Panc1 (cell line): ENCODE measurements at regions not wholly inside any gene's neighbourhood (a gene's known extent, or its start where the extent isn't known, plus 50 kb on each side); places are given as distances from the start of the nearest gene placed in this dataset.

Experiments
- POLR2AphosphoS5 ChIP-seq: IDR thresholded peaks from 2 replicates; pipeline ENCODE4 v1.6.1; 2012; ENCODE audit warnings: mild to moderate bottlenecking, low read depth, low read length, moderate library complexity
- REST ChIP-seq, 2 experiments: IDR thresholded peaks; 2 replicates each; pipeline ENCODE4 v1.6.1; 2011 to 2012; ENCODE audit warnings: low read depth in 2 of 2, control low read depth in 1 of 2, low read length in 1 of 2, mild to moderate bottlenecking in 1 of 2, moderate library complexity in 1 of 2; ENCODE audit not compliant: insufficient read depth in 1 of 2
- SIN3A ChIP-seq: IDR thresholded peaks from 2 replicates; pipeline ENCODE4 v1.6.1; 2012; ENCODE audit warnings: low read depth, mild to moderate bottlenecking, low read length, moderate library complexity, borderline replicate concordance; ENCODE audit not compliant: insufficient read depth
- TF ChIP-seq, protein P1 (sequence below): fragments of 450-650 bp; IDR thresholded peaks from 2 replicates; pipeline ENCODE4 v1.5.1; 2017; ENCODE audit warnings: mild to moderate bottlenecking

DNA sequence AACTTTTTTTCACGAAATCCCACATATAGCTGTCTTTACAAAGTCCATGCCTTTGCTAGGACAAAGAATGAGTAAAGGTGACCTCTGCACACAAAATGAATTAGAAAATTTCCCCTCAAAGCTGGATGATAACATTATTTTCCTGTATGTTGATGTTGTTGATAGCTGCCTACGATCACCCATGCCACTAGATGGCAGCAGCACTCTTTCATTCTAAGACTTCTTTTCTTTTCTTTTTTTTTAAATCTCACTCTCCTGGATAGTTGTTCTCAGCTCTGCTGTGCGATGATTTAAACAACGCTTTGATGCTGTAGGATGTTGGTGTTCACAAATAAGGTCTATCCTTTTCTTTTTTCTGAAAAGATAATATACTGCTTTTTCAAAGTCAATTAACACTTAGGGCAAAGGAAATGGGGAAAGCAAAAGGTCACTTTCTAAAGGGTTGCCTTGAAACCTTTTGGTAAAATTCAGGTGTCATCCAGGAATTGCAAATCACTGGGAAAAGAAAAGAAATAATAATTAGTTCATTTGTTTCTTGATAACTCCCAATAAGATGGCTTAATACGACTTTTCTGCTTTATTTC, 266.8 kb downstream of the C4orf33 start:
- TF ChIP-seq, protein P1, sequence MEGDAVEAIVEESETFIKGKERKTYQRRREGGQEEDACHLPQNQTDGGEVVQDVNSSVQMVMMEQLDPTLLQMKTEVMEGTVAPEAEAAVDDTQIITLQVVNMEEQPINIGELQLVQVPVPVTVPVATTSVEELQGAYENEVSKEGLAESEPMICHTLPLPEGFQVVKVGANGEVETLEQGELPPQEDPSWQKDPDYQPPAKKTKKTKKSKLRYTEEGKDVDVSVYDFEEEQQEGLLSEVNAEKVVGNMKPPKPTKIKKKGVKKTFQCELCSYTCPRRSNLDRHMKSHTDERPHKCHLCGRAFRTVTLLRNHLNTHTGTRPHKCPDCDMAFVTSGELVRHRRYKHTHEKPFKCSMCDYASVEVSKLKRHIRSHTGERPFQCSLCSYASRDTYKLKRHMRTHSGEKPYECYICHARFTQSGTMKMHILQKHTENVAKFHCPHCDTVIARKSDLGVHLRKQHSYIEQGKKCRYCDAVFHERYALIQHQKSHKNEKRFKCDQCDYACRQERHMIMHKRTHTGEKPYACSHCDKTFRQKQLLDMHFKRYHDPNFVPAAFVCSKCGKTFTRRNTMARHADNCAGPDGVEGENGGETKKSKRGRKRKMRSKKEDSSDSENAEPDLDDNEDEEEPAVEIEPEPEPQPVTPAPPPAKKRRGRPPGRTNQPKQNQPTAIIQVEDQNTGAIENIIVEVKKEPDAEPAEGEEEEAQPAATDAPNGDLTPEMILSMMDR: peak; percentile 63; the same call in 1 of the 2 replicates
- no peak for TF ChIP-seq REST (IDR thresholded peaks at IDR 0.05; ENCODE audit: insufficient read depth in 1 of 2, low read depth in 2 of 2, low read length in 1 of 2)
- no peak for TF ChIP-seq POLR2AphosphoS5
- TF ChIP-seq SIN3A: no peak
